GM12878 (cell line): ENCODE measurements at regions not wholly inside any gene's neighbourhood (a gene's known extent, or its start where the extent isn't known, plus 50 kb on each side); places are given as distances from the start of the nearest gene placed in this dataset.

Source experiments
- ATAC-seq: fragments of 200-7000 bp; cut with Tn5 transposase; 3 replicates; pipeline ENCODE4 v1.9.1; 2020; ENCODE audit warnings: mild to moderate bottlenecking, moderate library complexity
- BruUV-seq: library from RNA; stranded (reverse); fragments of 400-500 nt; replicated peaks from 2 replicates; lab custom pipeline; 2021; lab: Mats Ljungman, UMichigan
- CTCF ChIA-PET: fragments of 300-600 bp; sonication (Branson Sonifier 250); formaldehyde crosslinking; extraction: SDS; loops from one replicate; lab custom pipeline; 2021; ENCODE audit warnings: inconsistent platforms; lab: Yijun Ruan, JAX
- POLR2A ChIA-PET: fragments of 350-600 bp; formaldehyde crosslinking; extraction: SDS; loops from one replicate; lab custom pipeline; 2021; ENCODE audit warnings: inconsistent platforms; lab: Charles Lee
- RAD21 ChIA-PET: fragments of 300-600 bp; sonication (Branson Sonifier 250); formaldehyde crosslinking; loops from one replicate; lab custom pipeline; 2023; ENCODE audit warnings: antibody characterized with exemption; ENCODE audit not compliant: unreplicated experiment; lab: Charles Lee
- SMC1A ChIA-PET: fragments of 300-600 bp; sonication (Branson Sonifier 250); formaldehyde crosslinking; loops from one replicate; lab custom pipeline; 2023; ENCODE audit not compliant: unreplicated experiment, uncharacterized antibody; lab: Charles Lee
- DNase-seq: peaks from one replicate; pipeline ENCODE4 v3.0.0-alpha.2; 2011; ENCODE audit warnings: low read depth, low spot score
- FAIRE-seq: peaks from 3 replicates; lab custom pipeline; 2011; peaks lifted over from hg19 to GRCh38; lab: Jason Lieb, UNC
- H2AFZ ChIP-seq: 2 replicates; pipeline ENCODE4 v1.6.0; 2011; ENCODE audit warnings: low read depth, low read length, control low read depth; ENCODE audit not compliant: control insufficient read depth
- H3K27ac ChIP-seq: 2 replicates; pipeline ENCODE4 v1.5.1; 2011; ENCODE audit warnings: control low read depth; ENCODE audit not compliant: control insufficient read depth, insufficient read depth
- H3K27me3 ChIP-seq, 2 experiments: replicated peaks in 1 of 2; 2 replicates each; pipeline versions ENCODE4 v1.6.0 to v1.6.1; 2011; ENCODE audit warnings: low read length in 1 of 2; ENCODE audit not compliant: control insufficient read depth in 2 of 2, insufficient read depth in 2 of 2
- H3K36me3 ChIP-seq, 2 experiments: 2 replicates each; pipeline ENCODE4 v1.5.1; 2011; ENCODE audit warnings: low read length in 1 of 2; ENCODE audit not compliant: control insufficient read depth in 2 of 2, insufficient read depth in 2 of 2
- H3K4me1 ChIP-seq: 2 replicates; pipeline ENCODE4 v1.6.1; 2011; ENCODE audit warnings: mild to moderate bottlenecking, low read length, moderate library complexity, mixed read lengths; ENCODE audit not compliant: control insufficient read depth, insufficient read depth
- H3K4me2 ChIP-seq: 2 replicates; pipeline ENCODE4 v1.6.0; 2011; ENCODE audit warnings: control low read depth; ENCODE audit not compliant: control insufficient read depth, insufficient read depth
- H3K4me3 ChIP-seq: fragments of 200-600 bp; sonication (generic); 2 replicates; pipeline ENCODE4 v1.5.1; 2016
- H3K79me2 ChIP-seq: 2 replicates; pipeline ENCODE4 v1.6.0; 2011; ENCODE audit warnings: low read length; ENCODE audit not compliant: control insufficient read depth, insufficient read depth
- H3K9ac ChIP-seq: 2 replicates; pipeline ENCODE4 v1.8.0; 2011; ENCODE audit warnings: low read length, control low read depth, mixed read lengths; ENCODE audit not compliant: control insufficient read depth, insufficient read depth
- H3K9me3 ChIP-seq: replicated peaks from 3 replicates; pipeline ENCODE4 v1.5.1; 2011; ENCODE audit warnings: mild to moderate bottlenecking, low read length; ENCODE audit not compliant: control insufficient read depth, insufficient read depth
- H4K20me1 ChIP-seq: 2 replicates; pipeline ENCODE4 v1.6.0; 2011; ENCODE audit not compliant: control insufficient read depth, insufficient read depth
- MTA3 ChIP-seq: IDR thresholded peaks from 2 replicates; pipeline ENCODE4 v1.6.1; 2012; ENCODE audit warnings: low read length, inconsistent platforms, borderline replicate concordance
- MXI1 ChIP-seq: fragments of 150-350 bp; IDR thresholded peaks from 2 replicates; pipeline ENCODE4 v1.6.1; 2011; ENCODE audit warnings: low read depth, mild to moderate bottlenecking, inconsistent platforms, low read length, improper control_type of control experiment
- WGBS: methylation state at CpG from one replicate; pipeline ENCODE4 v1.1.6; 2016; ENCODE audit warnings: low lambda C conversion rate; ENCODE audit not compliant: insufficient replicate concordance, insufficient coverage; ENCODE audit errors: missing lambda C conversion rate; 5-methylcytosine and 5-hydroxymethylcytosine counted together
- in situ Hi-C: fragments of 300-500 bp; cut with MboI; formaldehyde crosslinking; loops from 9 replicates; pipeline ENCODE4 v1.14.3; 2018; ENCODE audit warnings: mixed read lengths
- intact Hi-C: fragments of 100-400 bp; cut with micrococcal nuclease; formaldehyde crosslinking; loops from one replicate; pipeline ENCODE4 v1.14.2; 2022; ENCODE audit not compliant: unreplicated experiment
- TF ChIP-seq, protein P1 (sequence below): fragments of 450-650 bp; IDR thresholded peaks from 2 replicates; pipeline ENCODE4 v1.6.1; 2017; ENCODE audit warnings: mild to moderate bottlenecking, low read depth, inconsistent platforms; ENCODE audit not compliant: poor library complexity, severe bottlenecking

DNA sequence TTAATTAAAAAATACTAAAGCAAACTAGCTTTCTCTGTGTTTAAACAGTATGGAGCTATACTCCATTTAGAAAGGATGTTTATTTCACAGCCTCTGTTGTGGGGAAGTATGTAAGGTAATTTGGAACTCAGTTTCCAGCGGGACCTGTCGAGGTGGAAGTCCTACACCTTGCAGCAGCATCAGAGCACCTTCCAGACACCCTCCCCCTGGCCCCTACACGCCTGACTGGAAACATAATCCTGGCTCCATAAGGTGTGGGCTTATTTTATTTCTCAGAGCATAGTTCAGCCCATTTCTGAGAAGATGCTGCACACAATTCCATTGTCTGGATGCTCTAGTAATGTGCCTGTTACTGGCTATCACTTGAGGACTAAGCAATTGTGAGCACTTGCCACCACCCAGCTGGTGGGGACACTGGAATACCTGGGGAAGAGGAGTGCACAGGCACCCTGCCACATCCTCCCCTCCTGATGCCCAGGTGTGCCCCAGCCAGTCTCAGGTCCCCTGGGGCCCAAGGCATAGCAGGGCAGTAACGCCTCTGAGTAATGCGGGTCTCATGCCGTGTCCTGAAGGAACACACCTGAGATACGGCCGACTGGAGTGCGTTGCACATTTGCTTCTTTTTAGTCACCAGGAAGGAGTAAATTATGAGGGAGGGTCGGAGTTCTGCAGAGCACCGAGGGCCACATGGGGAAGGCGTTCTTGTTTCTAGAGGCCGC lies 556.5 kb downstream of the QKI start:
- no peaks in the 10 kb centered on the region for H3K79me2 ChIP-seq
- no peaks in the 10 kb centered on the region for H3K36me3 ChIP-seq
- H4K20me1 ChIP-seq, result no peaks in the 10 kb centered on the region
- no peaks in the 10 kb centered on the region for H3K27me3 ChIP-seq
- H2AFZ ChIP-seq, result no peak overlapping the region
- no peak overlapping the region for H3K4me3 ChIP-seq
- intact Hi-C loops (no loop called here), in situ Hi-C loops (no loop called here)
- WGBS, result 43% methylated on average over 13 of the region's 13 CpGs
- DNase-seq (no peak), FAIRE-seq (no peak), ATAC-seq (no peak)
- CTCF ChIA-PET, result no interaction called here
- no peaks in the 10 kb centered on the region for H3K4me1 ChIP-seq
- H3K9ac ChIP-seq, result no peak overlapping the region
- TF ChIP-seq MTA3 (no peak), MXI1 (no peak)
- TF ChIP-seq, protein P1, sequence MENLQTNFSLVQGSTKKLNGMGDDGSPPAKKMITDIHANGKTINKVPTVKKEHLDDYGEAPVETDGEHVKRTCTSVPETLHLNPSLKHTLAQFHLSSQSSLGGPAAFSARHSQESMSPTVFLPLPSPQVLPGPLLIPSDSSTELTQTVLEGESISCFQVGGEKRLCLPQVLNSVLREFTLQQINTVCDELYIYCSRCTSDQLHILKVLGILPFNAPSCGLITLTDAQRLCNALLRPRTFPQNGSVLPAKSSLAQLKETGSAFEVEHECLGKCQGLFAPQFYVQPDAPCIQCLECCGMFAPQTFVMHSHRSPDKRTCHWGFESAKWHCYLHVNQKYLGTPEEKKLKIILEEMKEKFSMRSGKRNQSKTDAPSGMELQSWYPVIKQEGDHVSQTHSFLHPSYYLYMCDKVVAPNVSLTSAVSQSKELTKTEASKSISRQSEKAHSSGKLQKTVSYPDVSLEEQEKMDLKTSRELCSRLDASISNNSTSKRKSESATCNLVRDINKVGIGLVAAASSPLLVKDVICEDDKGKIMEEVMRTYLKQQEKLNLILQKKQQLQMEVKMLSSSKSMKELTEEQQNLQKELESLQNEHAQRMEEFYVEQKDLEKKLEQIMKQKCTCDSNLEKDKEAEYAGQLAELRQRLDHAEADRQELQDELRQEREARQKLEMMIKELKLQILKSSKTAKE, result no peak
- POLR2A ChIA-PET, result no interaction called here
- BruUV-seq, result no TSS peak
- no peak overlapping the region for H3K27ac ChIP-seq
- SMC1A ChIA-PET, result no interaction called here
- no peaks in the 10 kb centered on the region; the same call in 1 of the 3 replicates for H3K9me3 ChIP-seq
- no peak overlapping the region for H3K4me2 ChIP-seq
- RAD21 ChIA-PET, result no interaction called here
